Daoy (cell line): ENCODE measurements at regions not wholly inside any gene's neighbourhood (a gene's known extent, or its start where the extent isn't known, plus 50 kb on each side); places are given as distances from the start of the nearest gene placed in this dataset.
"Not testable (repeated sequence)": the region's sequence is repeated elsewhere in the genome, so short reads cannot be mapped to it uniquely, and the experiment has no call there.

Experiments used
- DNase-seq: peaks from one replicate; pipeline ENCODE4 v3.0.0-alpha.2; 2015; ENCODE audit warnings: low read depth

DNA sequence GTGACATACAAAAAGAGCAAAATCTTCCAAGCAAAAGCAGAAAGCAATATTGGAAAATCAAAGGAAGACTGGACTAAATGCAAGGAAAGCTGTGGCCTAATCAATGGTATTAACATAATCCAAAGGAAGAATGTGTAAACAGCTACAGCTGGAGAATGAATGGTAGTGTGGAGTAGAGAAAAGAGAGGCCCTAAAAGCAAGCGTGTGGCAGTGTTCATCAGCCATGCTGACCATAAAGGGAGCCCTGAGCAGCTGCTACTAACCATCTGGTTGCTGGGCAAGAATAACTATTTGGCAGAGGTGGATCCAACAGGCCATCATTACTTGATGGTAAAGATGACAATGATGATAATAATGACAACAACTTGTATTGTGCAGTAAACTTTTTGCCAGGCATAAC lies 148.5 kb upstream of the BEND6 start:
- DNase-seq, result no peak

DNA sequence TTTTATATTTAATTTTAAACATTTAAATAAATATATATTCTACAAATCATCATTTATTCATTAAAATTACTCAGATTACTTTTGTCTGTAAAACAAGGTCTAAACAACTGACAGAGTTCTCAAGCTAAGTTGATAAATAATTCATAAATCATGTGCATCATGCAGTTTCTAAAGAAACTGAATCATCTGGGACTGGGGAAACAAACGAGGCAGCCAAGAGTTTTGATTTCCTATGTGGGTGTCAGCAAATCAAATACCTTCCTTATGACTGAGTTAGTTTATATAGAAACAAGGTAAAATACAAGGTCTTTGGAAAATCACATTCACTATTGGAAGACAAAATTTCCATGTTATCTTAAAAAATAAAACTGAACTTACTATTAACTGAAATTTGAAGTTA lies 149.9 kb upstream of the BEND6 start:
- DNase-seq, result peak; percentile 41

DNA sequence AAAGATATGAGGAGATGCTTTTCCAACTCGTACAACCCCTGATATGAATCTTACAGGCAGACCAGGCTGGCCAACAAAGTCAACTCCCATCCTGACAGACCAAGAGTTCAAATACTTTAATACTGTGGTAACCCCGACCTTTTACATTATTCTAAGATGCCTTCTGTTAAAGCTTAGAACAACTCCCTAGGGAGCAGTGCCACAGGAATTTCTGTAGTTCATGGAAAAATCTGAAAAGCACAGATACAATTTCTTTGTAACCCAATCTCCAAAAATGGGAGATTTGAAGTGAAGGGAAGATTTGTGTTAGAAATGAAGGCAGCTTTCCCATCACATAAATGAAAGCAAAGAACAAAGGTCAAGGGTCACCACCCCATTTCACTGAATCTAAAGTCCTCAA lies 151.3 kb upstream of the BEND6 start:
- peak; percentile 6 for DNase-seq

DNA sequence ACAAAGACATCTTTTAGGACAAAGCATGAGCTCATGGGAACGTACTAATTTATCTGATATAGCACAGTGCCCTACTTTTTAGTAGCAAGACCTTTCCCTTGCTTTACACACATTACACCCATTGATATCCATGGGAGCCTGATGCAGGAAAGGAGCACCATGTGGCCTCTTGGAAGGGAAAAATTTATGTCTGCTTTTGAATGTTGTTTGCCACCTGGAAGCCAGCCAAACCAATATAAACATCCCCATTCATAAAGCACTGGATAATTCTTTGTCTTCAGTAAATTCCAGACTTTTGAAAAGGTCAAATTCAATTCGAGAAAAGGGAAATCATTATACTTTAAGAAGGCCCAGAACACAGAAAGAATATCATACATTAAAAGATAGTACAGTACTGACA lies 152.3 kb upstream of the BEND6 start:
- peak; percentile 46 for DNase-seq

DNA sequence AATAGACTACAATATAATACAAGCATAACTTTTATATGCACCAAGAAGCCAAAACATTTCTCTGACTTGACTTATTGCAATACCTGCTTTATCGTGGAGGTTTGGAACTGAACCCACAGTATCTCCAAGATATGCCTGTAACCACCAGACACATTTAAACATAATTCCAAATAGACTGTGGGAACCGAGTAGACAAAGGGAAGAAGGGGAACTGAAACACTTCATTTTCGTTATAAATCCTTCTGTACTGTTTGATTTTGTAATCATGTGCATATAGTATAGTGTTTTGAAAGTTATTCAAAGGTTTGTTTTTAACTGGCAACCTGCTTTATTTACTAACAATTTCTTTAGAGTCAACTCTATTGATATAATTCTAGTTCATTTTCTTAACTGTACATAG lies 154.9 kb upstream of the BEND6 start:
- no peak for DNase-seq

DNA sequence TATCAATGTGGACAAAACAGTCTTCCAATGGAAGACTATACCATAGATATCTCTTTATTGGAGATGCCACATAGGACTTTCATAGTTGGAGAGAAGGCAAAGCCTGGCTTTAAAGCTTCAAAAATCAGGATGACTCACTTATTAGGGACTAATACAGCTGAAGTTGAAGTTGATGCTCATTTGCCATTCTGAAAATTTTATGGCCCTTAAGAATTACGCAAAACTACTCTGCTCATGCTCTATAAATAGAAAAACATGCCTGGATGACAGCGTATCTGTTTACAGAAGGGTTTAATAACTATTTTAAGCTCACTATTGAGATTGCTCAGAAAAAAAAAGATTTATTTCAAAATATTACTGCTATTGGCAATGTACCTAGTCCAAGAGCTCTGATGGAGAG lies 155.5 kb upstream of the DST start:
- DNase-seq, result no peak

DNA sequence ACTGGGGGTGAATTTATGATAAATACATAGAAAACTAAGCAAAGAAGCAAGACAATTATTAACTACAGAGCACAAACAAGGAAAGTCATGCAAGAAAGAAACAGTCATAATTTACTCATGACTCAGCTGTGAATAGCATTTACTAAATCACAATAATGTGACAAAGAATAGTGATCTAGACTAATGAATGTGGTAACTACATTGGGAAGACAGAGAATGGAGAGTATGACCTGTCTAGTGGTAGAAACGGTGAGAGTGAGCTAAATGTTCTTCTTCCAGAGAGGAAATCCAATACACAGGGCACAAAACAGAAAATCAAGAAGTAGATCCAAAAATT lies 153.5 kb upstream of the DST start:
- DNase-seq, result no peak

DNA sequence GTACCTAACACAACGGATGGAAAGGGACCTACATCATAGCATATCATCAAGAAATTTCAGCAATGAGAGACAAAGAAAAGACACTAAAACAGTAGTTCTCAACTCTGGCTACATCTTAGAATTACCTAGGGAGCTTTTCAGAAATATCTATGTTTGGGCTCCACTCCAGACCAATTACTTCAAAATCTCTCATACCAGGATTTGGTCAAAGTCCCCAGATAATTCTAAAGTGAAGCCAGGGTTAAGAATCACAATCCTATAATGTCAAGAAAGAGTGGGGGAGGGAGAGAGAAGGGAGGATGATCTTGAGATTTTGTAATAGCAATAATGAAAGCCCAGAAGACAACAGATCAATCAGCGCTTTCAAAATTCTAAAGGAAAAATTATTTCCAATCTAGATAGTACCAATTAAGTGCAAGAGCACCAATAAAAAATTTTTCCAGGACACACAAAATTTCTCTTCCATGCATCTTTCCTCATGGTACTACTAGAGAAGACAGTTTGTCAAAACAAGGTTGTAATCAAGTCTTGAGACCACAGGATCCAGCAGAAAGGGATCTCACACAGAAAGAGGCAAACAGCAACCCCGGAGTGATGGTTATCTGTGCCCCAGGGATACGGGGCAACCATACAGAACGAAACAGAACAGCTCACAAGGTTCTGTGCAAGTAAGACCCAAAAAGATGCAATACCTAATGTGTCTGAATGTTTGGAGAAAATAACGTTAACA lies 152.9 kb upstream of the DST start:
- no peak for DNase-seq

DNA sequence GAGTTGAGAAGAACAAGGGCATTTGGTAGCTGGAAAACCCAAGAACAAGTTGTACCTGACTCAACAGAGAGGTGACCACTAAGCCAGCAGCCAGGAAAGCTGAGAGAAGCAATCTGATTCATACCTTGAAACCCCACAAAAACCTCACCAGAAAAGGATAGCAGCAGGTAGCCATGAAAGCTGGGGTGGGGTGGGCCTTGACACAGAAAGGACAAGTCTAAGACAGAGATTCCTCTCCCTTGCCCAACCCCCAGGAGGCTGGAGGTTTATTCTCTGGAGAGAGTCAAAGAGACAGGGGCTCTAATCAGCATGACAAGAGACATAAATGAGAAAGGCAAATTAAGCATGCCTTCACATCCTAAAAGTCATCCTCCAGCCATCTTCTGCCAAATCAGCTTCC lies 151.7 kb upstream of the DST start:
- DNase-seq, result no peak

DNA sequence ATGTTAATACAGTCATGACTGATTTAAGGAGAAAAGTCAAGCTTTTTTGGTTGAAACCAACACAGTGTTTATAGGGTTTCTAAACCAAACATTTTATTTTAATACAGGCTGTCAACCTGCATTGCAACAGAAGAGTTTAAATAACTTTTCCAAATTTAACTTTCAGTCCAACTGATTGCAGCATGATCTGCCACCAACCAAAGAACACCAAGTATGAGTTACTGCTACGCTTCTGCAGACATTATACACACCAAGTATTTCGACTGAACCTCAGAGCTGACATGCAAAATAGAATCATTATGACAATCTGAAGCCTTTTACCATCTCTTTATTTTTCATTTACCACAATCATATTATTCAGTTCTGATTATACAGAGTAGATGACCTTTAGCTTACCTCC lies 151.2 kb upstream of the DST start:
- no peak for DNase-seq

DNA sequence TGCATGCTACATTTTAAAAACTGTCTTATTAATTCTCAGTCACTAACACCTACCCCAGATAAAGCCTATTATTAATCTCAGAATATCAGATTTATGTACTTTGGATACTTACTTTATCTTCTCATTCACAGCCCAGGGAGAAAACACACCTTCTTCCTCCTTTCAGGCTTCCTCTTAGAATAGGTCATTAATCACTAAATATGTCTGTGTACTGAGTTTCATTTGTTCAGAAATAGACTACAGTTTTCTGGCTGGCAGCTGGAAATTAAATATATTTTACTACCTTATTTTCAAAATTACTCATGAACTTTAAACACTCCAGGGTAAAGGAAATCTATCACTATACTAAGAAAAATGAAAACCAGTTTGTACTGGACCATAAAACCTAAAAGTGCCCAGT lies 147.7 kb upstream of the DST start:
- DNase-seq, result no peak

DNA sequence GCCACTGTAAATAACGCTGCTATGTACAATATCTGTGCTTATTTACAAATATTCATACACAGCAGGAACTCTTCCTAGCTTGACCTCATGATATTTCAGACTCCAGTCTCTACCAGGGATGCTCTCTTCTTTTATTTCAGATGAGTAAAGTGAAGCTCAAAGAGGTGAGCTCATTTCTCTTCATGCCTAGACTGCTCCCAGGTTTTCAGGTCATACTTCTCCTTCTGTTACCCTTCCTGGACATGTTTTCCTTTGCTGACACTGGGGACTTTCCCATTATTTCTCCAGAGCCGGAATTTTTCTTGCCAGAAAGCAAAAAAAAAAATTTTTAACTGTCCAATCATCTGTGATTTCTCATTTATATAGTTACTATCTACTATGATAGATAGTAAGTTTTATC lies 147.2 kb upstream of the DST start:
- no peak for DNase-seq

DNA sequence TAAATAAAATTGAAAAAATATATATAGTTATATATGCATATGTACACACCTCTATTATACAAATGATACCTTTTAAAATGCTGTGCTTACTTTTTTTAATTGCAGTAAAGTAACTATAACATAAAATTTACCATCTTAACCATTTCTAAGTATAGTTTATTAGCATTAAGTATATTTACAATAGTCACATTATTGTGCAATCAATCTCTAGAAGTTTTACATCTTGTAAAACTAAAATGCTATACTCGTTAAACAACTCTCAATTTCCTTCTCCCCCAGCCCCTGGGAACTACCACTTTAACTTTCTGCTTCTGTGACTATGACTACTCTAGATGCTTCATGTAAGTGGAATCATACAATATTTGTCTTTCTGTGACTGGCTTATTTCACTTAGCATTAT lies 146.7 kb upstream of the DST start:
- DNase-seq, result no peak

DNA sequence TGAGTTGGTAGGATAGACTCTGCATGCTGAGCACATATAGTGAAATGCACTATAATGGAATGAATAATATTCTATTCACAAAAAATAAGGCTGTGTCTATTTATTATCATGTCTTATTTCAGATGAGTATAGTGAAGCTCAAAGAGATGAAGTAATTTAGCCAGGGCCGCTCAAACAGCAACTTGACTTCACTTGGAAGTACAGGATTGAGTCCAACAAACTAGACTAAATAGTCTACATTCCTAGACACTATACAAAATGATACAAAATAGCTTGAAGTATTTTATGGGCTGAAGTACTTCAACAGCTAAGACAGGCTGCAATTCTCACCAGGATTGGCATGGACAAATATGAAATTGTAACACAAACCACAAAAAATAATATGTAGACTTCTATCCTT lies 144.5 kb upstream of the DST start:
- no peak for DNase-seq

DNA sequence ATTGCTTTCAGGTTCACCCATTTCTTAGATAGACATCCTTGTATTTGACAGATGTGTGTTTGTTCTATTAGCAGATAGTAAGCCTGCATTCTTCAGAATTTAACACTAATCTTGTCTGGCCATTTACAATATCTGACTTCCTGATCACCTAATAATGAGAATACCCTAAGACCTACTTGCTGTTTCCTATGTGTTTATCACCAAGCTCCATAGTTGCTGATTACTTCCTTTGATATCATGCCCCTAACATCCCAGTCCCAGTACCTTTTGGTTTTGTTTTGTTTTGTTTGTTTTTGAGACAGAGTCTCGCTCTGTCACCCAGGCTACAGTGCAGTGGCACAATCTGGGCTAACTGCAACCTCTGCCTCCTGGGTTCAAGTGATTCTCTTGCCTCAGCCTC lies 143.6 kb upstream of the DST start:
- DNase-seq, result no peak

DNA sequence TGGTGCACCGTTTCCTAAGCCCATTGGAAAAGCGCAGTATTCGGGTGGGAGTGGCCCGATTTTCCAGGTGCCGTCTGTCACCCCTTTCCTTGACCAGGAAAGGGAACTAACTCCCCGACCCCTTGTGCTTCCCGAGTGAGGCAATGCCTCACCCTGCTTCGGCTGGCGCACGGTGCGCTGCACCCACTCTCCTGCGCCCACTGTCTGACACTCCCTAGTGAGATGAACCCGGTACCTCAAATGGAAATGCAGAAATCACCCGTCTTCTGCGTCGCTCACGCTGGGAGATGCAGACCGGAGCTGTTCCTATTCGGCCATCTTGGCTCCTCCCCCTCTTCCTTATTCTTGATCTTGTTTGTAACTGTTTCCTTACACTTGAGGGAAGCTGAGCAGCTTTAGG lies 142.8 kb upstream of the DST start:
- not testable (repeated sequence) for DNase-seq

DNA sequence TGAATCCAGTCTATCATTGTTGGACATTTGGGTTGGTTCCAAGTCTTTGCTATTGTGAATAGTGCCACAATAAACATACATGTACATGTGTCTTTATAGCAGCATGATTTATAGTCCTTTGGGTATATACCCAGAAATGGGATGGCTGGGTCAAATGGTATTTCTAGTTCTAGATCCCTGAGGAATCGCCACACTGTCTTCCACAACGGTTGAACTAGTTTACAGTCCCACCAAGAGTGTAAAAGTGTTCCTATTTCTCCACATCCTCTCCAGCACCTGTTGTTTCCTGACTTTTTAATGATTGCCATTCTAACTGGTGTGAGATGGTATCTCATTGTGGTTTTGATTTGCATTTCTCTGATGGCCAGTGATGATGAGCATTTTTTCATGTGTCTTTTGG lies 137.4 kb upstream of the DST start:
- DNase-seq, result not testable (repeated sequence)

DNA sequence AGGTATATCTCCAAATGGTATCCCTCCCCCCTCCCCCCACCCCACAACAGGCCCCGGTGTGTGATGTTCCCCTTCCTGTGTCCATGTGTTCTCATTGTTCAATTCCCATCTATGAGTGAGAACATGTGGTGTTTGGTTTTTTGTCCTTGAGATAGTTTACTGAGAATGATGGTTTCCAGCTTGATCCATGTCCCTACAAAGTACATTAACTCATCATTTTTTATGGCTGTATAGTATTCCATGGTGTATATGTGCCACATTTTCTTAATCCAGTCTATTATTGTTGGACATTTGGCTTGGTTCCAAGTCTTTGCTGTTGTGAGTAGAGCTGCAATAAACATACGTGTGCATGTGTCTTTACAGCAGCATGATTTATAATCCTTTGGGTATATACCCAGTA lies 135.8 kb upstream of the DST start:
- not testable (repeated sequence) for DNase-seq

DNA sequence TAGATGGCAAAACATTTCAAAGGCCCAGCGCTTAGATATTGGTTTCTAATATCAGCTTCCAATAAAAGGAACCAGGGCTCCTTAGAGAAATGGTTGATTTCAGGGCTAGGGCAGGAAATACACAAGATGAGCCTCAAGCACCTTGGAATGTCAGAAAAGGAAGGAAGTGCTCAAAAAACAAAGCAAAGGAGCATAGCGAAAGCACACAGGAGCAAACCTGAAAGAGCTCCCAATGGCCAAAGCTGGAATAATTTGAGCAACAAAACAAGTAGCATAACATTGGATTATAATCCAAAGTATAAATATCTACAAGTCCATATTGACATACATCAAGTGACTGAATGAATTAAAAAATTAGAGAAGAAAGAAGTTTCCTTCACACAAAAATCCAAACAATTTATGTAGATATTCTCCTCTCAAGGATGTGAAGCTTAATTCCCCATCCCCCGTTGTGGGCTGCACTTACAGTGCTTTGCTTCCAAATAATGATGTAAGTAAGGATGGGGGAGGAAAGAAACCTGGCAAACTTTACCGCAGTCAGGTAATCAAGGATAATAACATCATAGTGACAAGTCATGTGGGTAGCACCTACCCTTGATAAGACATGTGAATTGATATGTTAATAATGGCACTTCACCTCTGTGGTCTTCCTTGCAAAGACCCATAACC lies 132.9 kb upstream of the DST start:
- no peak for DNase-seq

DNA sequence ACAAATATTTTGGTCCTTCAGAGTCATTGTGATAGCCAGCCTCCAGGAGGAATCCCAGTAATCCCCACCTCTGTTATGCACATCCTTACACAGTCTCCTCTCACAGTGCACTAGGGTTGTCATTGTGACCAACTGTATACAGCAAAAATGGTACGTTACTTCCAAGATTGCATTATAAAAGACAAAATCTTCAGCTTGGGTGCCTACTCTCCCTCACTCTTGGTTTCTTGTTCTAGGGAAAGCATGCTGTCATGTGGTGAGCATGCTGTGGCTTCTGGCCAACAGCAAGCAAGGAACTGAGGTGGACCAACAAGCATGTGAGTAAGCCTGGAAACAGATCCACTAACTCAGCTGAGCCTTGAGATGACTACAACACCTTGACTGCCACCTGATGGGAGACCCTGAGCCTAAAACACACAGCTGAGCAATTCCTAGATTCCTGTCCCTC lies 130.1 kb upstream of the DST start:
- DNase-seq, result peak; percentile 89

DNA sequence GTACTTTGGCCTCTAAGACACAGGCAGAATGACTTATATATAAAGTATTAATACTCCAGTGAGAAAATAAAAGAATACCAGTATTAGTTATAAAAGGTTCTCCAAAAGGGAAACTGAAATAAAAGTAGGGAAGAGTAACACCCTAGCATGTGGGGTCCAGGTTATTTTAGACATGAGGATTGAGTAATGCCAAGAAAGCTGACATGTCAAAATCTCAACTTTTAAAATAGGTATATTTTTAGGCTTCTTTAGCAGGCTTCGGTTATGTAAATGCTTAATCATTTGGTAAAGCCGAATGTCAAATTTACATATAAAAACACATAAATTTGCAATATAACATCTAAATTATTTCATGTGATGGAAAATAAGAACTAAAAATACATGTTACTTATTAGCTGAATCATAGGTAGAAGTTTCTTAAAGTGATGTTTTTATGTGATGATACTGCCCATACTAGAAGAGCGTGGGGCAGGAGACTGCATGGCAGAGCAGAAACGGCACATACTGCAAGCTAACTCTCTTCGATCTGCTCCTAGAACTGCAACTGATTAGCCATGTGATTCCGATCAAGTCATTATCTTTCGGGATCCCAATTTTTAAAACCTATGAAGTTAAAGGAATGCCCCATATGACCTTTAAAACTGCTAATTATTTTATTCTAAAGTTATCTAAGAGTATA lies 129.4 kb upstream of the DST start:
- DNase-seq, result no peak

DNA sequence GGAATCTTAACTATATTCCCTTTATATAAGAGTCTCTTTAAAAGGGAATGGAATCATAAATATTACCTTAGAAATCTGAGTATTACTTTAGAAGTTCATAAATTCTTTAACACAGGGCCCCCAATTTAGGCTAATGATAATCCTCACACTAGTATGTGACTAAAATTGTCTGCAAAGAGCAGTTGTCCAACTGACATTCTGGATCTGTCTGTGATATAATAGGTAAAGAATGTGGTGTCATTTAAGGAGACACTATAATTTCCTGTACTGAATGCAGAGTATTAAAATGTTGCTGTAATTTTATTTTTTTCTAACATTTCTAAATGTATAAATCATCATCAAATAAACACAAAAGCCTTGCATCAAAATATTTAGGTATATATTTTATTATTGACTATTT lies 128.5 kb upstream of the DST start:
- no peak for DNase-seq

DNA sequence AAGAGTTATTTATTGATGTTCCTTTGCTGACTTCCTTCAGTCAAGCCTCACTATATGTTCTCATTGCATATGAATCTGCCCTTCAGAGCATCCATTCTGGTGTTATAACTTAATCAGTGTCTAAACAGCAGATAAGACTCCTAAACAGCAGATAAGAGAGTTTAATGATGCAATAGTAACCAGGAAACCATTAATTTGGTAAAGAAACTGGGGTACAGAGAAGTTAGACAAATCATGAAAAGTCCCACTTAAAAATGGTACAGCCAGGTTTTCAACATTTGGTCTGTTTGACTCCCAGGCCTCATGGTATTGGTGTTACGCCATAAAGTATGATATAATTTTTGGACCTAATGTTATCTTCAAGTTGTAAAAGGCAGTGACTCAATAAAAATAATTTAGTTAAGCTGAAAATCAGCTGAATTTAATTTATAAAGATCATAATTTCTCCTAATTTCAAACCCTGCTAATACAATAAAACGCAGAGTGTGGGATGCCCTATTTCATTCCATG lies 127.4 kb upstream of the DST start:
- DNase-seq, result no peak
